COR-L47 (cell line): ENCODE measurements at regions not wholly inside any gene's neighbourhood (a gene's known extent, or its start where the extent isn't known, plus 50 kb on each side); places are given as distances from the start of the nearest gene placed in this dataset.
"Not testable (repeated sequence)": the region's sequence is repeated elsewhere in the genome, so short reads cannot be mapped to it uniquely, and the experiment has no call there.

ENCODE experiments used
- DNase-seq: peaks from one replicate; lab custom pipeline; 2025; lab: John Stamatoyannopoulos, UW

- no peak for DNase-seq
Measured at GRCh38 chr6:132045877-132046276, 94.7 kb upstream of the CCN2 start.

- no peak for DNase-seq
Measured at GRCh38 chr6:132043148-132043547, 92.0 kb upstream of the CCN2 start.

GRCh38 chr6:132041706-132042105, 90.5 kb upstream of the CCN2 start:
- DNase-seq = no peak

- no peak for DNase-seq
Measured at GRCh38 chr6:132028029-132028428, 76.9 kb upstream of the CCN2 start.

GRCh38 chr6:132025468-132025867, 74.3 kb upstream of the CCN2 start:
- no peak for DNase-seq

- DNase-seq = no peak
Measured at GRCh38 chr6:132023490-132023889, 72.3 kb upstream of the CCN2 start.

- DNase-seq = no peak
Measured at GRCh38 chr6:132021552-132022375, 70.6 kb upstream of the CCN2 start.

- DNase-seq = not testable (repeated sequence)
Measured at GRCh38 chr6:132020918-132021317, 69.7 kb upstream of the CCN2 start.

GRCh38 chr6:132020138-132020581, 69.0 kb upstream of the CCN2 start:
- DNase-seq = no peak

- DNase-seq = no peak
Measured at GRCh38 chr6:132019586-132019985, 68.4 kb upstream of the CCN2 start.

GRCh38 chr6:132017942-132018341, 66.8 kb upstream of the CCN2 start:
- no peak for DNase-seq

GRCh38 chr6:132016396-132016795, 65.2 kb upstream of the CCN2 start:
- no peak for DNase-seq

- no peak for DNase-seq
Measured at GRCh38 chr6:132011582-132011981, 60.4 kb upstream of the CCN2 start.

GRCh38 chr6:132009175-132009574, 58.0 kb upstream of the CCN2 start:
- DNase-seq = no peak

- DNase-seq = no peak
Measured at GRCh38 chr6:132007474-132008190, 56.5 kb upstream of the CCN2 start.

- DNase-seq = no peak
Measured at GRCh38 chr6:132005178-132005577, 54.0 kb upstream of the CCN2 start.

GRCh38 chr6:132004668-132005067, 53.5 kb upstream of the CCN2 start:
- no peak for DNase-seq

GRCh38 chr6:132003516-132004178, 52.5 kb upstream of the CCN2 start:
- no peak for DNase-seq
